SK-N-SH (cell line): ENCODE measurements at regions not wholly inside any gene's neighbourhood (a gene's known extent, or its start where the extent isn't known, plus 50 kb on each side); places are given as distances from the start of the nearest gene placed in this dataset.

Experiments used
- CTCF ChIP-seq: fragments of 200-600 bp; sonication (generic); IDR thresholded peaks from 2 replicates; pipeline ENCODE4 v1.6.1; 2017; ENCODE audit warnings: antibody characterized with exemption, mild to moderate bottlenecking, moderate library complexity
- ELF1 ChIP-seq: IDR thresholded peaks from 2 replicates; pipeline ENCODE4 v1.4.0; 2012
- EP300 ChIP-seq, 2 experiments: IDR thresholded peaks; 2 replicates each; pipeline versions ENCODE4 v1.4.0 to v1.6.1; 2012; ENCODE audit warnings: borderline replicate concordance in 1 of 2, low read depth in 1 of 2, low read length in 1 of 2
- FOXJ3 ChIP-seq: sonication (generic); formaldehyde crosslinking; IDR thresholded peaks from 2 replicates; pipeline ENCODE4 v1.5.1; 2020; ENCODE audit warnings: mild to moderate bottlenecking, missing genetic modification reagents
- MAX ChIP-seq: IDR thresholded peaks from 2 replicates; pipeline ENCODE4 v1.4.0; 2012; ENCODE audit warnings: low read depth
- NRF1 ChIP-seq: IDR thresholded peaks from 2 replicates; pipeline ENCODE4 v1.6.1; 2012; ENCODE audit warnings: low read depth, mild to moderate bottlenecking, low read length
- POLR2AphosphoS5 ChIP-seq: IDR thresholded peaks from 2 replicates; pipeline ENCODE4 v1.6.1; 2012; ENCODE audit warnings: low read depth, low read length
- REST ChIP-seq: IDR thresholded peaks from 2 replicates; pipeline ENCODE4 v1.6.1; 2012; ENCODE audit warnings: mild to moderate bottlenecking, low read depth, low read length, moderate library complexity
- RFX5 ChIP-seq: IDR thresholded peaks from 2 replicates; pipeline ENCODE4 v1.6.1; 2012; ENCODE audit warnings: mild to moderate bottlenecking, improper control_type of control experiment, low read length
- SIN3A ChIP-seq: IDR thresholded peaks from 2 replicates; pipeline ENCODE4 v1.6.1; 2012; ENCODE audit warnings: low read depth, mild to moderate bottlenecking, low read length, moderate library complexity, borderline replicate concordance
- TEAD4 ChIP-seq: IDR thresholded peaks from 2 replicates; pipeline ENCODE4 v1.4.0; 2012; ENCODE audit warnings: mild to moderate bottlenecking, borderline replicate concordance; ENCODE audit not compliant: insufficient read depth
- USF1 ChIP-seq: IDR thresholded peaks from 2 replicates; pipeline ENCODE4 v1.4.0; 2012; ENCODE audit warnings: low read depth, borderline replicate concordance
- USF2 ChIP-seq: fragments of 150-350 bp; IDR thresholded peaks from 2 replicates; pipeline ENCODE4 v1.6.1; 2017; ENCODE audit warnings: antibody characterized with exemption, low read length, low read depth, borderline replicate concordance

- TF ChIP-seq USF2 (no peak), USF1 (no peak), CTCF (no peak), REST (no peak), RFX5 (no peak), TEAD4 (no peak), POLR2AphosphoS5 (no peak), EP300 (IDR thresholded peaks at IDR 0.05; ENCODE audit: borderline replicate concordance in 1 of 2, low read depth in 1 of 2, low read length in 1 of 2) (no peak), NRF1 (no peak), MAX (no peak), FOXJ3 (CRISPR knock-in tag) (no peak), SIN3A (no peak), ELF1 (no peak)
Observed at GRCh38 chr1:184257873-184258272, 129.0 kb upstream of the C1orf21 start.
